HG03196 (cell line): ENCODE measurements at regions not wholly inside any gene's neighbourhood (a gene's known extent, or its start where the extent isn't known, plus 50 kb on each side); places are given as distances from the start of the nearest gene placed in this dataset.

ENCODE experiments used
- ATAC-seq: cut with Tn5 transposase; IDR thresholded peaks from one replicate; pipeline ENCODE4 v1.9.1; 2021; ENCODE audit not compliant: unreplicated experiment

- ATAC-seq: no peak
These were observed 1376.1 kb upstream of the TENM3 start for GRCh38 chr4:180866933-180867643.

GRCh38 chr4:180870623-180871022 lies 1372.6 kb upstream of the TENM3 start:
- no peak for ATAC-seq

GRCh38 chr4:180898305-180898704 lies 1344.9 kb upstream of the TENM3 start:
- no peak for ATAC-seq

GRCh38 chr4:180900781-180901180 lies 1342.4 kb upstream of the TENM3 start:
- ATAC-seq: no peak

GRCh38 chr4:180909279-180909678 lies 1333.9 kb upstream of the TENM3 start:
- no peak for ATAC-seq

- ATAC-seq: no peak
These were observed 1329.5 kb upstream of the TENM3 start for GRCh38 chr4:180913750-180914149.

GRCh38 chr4:180923486-180923885 lies 1319.7 kb upstream of the TENM3 start:
- ATAC-seq: no peak

- ATAC-seq: no peak
These were observed 1317.4 kb upstream of the TENM3 start for GRCh38 chr4:180925805-180926204.

GRCh38 chr4:180926277-180926676 lies 1316.9 kb upstream of the TENM3 start:
- ATAC-seq: no peak

- ATAC-seq: no peak
These were observed 1310.7 kb upstream of the TENM3 start for GRCh38 chr4:180932370-180933001.

- ATAC-seq: no peak
These were observed 1306.1 kb upstream of the TENM3 start for GRCh38 chr4:180937083-180937482.

- no peak for ATAC-seq
These were observed 1302.5 kb upstream of the TENM3 start for GRCh38 chr4:180940680-180941079.

GRCh38 chr4:180942367-180942916 lies 1300.8 kb upstream of the TENM3 start:
- ATAC-seq: no peak

GRCh38 chr4:180946188-180946587 lies 1297.0 kb upstream of the TENM3 start:
- ATAC-seq: no peak

- ATAC-seq: no peak
These were observed 1295.8 kb upstream of the TENM3 start for GRCh38 chr4:180947425-180947824.

- ATAC-seq: no peak
These were observed 1293.6 kb upstream of the TENM3 start for GRCh38 chr4:180949424-180950213.

- ATAC-seq: no peak
These were observed 1292.8 kb upstream of the TENM3 start for GRCh38 chr4:180950377-180950776.

- no peak for ATAC-seq
These were observed 1291.9 kb upstream of the TENM3 start for GRCh38 chr4:180951312-180951711.

GRCh38 chr4:180953572-180953971 lies 1289.6 kb upstream of the TENM3 start:
- no peak for ATAC-seq

- no peak for ATAC-seq
These were observed 1282.3 kb upstream of the TENM3 start for GRCh38 chr4:180960743-180961401.

GRCh38 chr4:180962268-180962667 lies 1280.9 kb upstream of the TENM3 start:
- ATAC-seq: no peak
